ENCODE measurements at regions not wholly inside any gene's neighbourhood (a gene's known extent, or its start where the extent isn't known, plus 50 kb on each side); places are given as distances from the start of the nearest gene placed in this dataset.

- Histone ChIP-seq H3K27me3 (no peaks in the 10 kb centered on the region), H3K36me3 (no peaks in the 10 kb centered on the region), H3K4me1 (no peaks in the 10 kb centered on the region), H3K27ac (no peak overlapping the region), H3K9me3 (no peaks in the 10 kb centered on the region), H3K4me3 (no peak overlapping the region)
- in situ Hi-C loops (cut with MboI; ENCODE audit: low sequenced_read_pairs in 4 of 4) = loop anchor here in 1 of 4 donors (25.0 kb wide), 1 partner anchor 412 kb away; no protein-coding TSS in a partner anchor
- DNase-seq (no peak), ATAC-seq (no peak)
- TF ChIP-seq, protein P1, sequence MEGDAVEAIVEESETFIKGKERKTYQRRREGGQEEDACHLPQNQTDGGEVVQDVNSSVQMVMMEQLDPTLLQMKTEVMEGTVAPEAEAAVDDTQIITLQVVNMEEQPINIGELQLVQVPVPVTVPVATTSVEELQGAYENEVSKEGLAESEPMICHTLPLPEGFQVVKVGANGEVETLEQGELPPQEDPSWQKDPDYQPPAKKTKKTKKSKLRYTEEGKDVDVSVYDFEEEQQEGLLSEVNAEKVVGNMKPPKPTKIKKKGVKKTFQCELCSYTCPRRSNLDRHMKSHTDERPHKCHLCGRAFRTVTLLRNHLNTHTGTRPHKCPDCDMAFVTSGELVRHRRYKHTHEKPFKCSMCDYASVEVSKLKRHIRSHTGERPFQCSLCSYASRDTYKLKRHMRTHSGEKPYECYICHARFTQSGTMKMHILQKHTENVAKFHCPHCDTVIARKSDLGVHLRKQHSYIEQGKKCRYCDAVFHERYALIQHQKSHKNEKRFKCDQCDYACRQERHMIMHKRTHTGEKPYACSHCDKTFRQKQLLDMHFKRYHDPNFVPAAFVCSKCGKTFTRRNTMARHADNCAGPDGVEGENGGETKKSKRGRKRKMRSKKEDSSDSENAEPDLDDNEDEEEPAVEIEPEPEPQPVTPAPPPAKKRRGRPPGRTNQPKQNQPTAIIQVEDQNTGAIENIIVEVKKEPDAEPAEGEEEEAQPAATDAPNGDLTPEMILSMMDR (IDR thresholded peaks at IDR 0.05 in 4 of 5, conservative IDR thresholded peaks at IDR 0.05 in 1 of 5) = no peak
- TF ChIP-seq POLR2A (IDR thresholded peaks at IDR 0.05) = no peak
- intact Hi-C loops (cut with DNase I; ENCODE audit: low total_unique reads) = no loop called here
Observed at GRCh38 chr7:46349490-46349889, 428.4 kb upstream of the IGFBP3 start.

DNA sequence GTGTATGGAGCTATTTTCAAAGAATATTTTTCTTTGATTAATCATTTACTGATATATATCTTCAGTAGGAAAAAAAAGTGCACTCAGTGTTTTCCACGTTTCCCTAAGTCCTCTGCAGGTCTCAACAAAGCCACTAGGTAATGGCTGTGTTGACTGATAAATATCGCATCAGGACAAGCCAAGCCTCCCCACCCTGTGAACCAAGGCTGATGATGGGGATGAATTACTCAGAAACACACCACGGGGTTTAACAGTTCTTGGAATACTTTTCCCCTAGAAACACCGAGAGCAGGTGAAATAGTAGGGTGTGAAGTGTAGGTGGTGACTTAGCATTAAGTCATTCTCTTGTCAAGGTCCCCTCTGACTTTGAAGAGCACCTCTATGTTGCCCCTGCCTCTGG, 423.5 kb upstream of the IGFBP3 start:
- H3K4me3 ChIP-seq = no peak overlapping the region
- intact Hi-C loops (cut with DNase I; ENCODE audit: low total_unique reads) = no loop called here
- H3K9me3 ChIP-seq = no peaks in the 10 kb centered on the region
- H3K27ac ChIP-seq = no peak overlapping the region
- in situ Hi-C loops (cut with MboI; ENCODE audit: low sequenced_read_pairs in 4 of 4) = loop anchor here in 1 of 4 donors (25.0 kb wide), 1 partner anchor 407 kb away; no protein-coding TSS in a partner anchor
- no peak for ATAC-seq
- TF ChIP-seq, protein P1 (IDR thresholded peaks at IDR 0.05 in 4 of 5, conservative IDR thresholded peaks at IDR 0.05 in 1 of 5) = no peak
- no peak for TF ChIP-seq POLR2A (IDR thresholded peaks at IDR 0.05)
- no peak for DNase-seq
- no peaks in the 10 kb centered on the region for H3K4me1 ChIP-seq
- H3K36me3 ChIP-seq = no peaks in the 10 kb centered on the region
- no peaks in the 10 kb centered on the region for H3K27me3 ChIP-seq

GRCh38 chr7:46343802-46344201, 422.7 kb upstream of the IGFBP3 start:
- in situ Hi-C loops (cut with MboI; ENCODE audit: low sequenced_read_pairs in 4 of 4) = loop anchor here in 1 of 4 donors (25.0 kb wide), 1 partner anchor 407 kb away; no protein-coding TSS in a partner anchor
- no peak for TF ChIP-seq POLR2A (IDR thresholded peaks at IDR 0.05)
- TF ChIP-seq, protein P1 (IDR thresholded peaks at IDR 0.05 in 4 of 5, conservative IDR thresholded peaks at IDR 0.05 in 1 of 5) = no peak
- Histone ChIP-seq H3K4me1 (no peaks in the 10 kb centered on the region), H3K27me3 (no peaks in the 10 kb centered on the region), H3K36me3 (no peaks in the 10 kb centered on the region), H3K4me3 (no peak overlapping the region), H3K27ac (no peak overlapping the region), H3K9me3 (no peaks in the 10 kb centered on the region)
- intact Hi-C loops (cut with DNase I; ENCODE audit: low total_unique reads) = no loop called here
- DNase-seq (no peak), ATAC-seq (no peak)

- ATAC-seq (no peak), DNase-seq (no peak)
- Histone ChIP-seq H3K27ac (no peak overlapping the region), H3K27me3 (no peaks in the 10 kb centered on the region), H3K4me3 (no peak overlapping the region), H3K4me1 (no peaks in the 10 kb centered on the region), H3K36me3 (no peaks in the 10 kb centered on the region), H3K9me3 (no peaks in the 10 kb centered on the region)
- intact Hi-C loops (cut with DNase I; ENCODE audit: low total_unique reads) = no loop called here
- in situ Hi-C loops (cut with MboI; ENCODE audit: low sequenced_read_pairs in 4 of 4) = no loop called here
- no peak for TF ChIP-seq POLR2A (IDR thresholded peaks at IDR 0.05)
- TF ChIP-seq, protein P1 (IDR thresholded peaks at IDR 0.05 in 4 of 5, conservative IDR thresholded peaks at IDR 0.05 in 1 of 5) = no peak
Observed at GRCh38 chr7:46322937-46323336, 401.9 kb upstream of the IGFBP3 start.
